ENCODE measurements at regions not wholly inside any gene's neighbourhood (a gene's known extent, or its start where the extent isn't known, plus 50 kb on each side); places are given as distances from the start of the nearest gene placed in this dataset.
"Not testable (repeated sequence)": the region's sequence is repeated elsewhere in the genome, so short reads cannot be mapped to it uniquely, and the experiment has no call there.

DNA sequence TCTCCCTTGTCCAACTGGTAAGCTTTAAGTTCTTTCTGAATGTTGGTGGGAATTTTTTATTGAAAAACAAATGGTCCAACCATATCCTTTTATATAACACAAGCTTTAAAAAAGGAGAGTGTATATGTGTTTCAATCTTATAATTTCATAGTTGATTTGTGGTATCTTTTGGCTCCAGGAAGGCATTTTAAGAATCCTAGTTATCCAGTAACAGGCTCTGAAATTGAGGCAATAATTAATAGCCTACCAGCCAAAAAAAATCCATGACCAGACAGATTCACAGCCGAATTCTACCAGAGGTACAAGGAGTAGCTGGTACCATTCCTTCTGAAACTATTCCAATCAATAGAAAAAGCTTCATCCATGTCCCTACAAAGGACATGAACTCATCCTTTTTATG is 141.6 kb downstream of the FZD1 start:
- not testable (repeated sequence) for FAIRE-seq

DNA sequence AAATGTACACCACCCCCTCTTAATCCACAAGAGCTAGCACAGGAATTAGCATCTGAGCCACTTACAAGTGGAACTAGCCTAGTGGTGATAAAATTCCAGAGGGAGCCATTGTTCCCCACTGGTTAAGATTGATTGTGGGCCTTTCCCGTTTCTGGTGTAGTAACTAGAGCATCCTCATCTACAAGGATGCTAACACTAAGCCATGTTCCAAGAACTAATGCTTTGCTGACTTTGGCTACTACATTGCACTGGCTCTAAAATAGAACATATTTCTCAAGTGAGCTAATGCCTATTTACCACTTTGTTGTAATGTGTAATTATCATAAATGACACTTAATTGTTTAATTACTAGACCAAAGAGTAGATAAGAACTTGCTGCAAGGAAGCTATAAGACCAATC is 143.7 kb downstream of the FZD1 start:
- no peak for FAIRE-seq

DNA sequence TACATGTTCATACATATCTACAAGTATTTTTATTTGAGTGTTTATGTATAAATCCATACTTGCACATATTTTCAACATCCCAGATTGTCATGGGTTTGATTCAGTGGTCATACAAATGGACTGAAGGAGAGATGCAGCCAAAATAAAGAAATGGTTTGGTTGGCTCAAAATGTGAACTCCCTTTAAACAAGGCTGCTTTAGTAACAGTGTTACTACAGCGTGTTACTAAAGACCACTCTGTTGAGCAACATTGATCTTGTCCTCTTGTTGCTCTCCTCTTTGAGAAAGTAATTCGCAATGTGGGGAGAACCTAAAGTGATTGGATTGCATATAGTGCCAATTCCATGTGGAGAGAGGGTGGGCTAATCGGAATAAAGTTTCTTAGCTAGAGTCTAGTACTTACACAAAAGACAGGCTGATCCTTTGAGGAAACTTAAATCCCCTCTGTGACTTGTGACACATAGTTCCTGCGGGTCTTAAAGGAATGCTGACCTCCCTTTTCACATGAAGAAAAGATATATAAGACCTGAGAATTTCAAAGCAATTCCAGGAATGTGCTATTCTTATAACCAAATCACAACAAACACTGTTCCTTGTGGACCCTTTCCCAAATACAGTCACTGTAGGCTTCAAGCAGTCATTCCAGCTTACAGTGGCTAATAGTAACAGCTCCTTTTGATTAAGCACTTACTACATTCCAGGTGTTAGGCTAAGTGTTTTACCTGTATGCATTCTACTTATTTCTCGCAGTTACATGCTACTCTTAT is 144.3 kb downstream of the FZD1 start:
- no peak for FAIRE-seq

DNA sequence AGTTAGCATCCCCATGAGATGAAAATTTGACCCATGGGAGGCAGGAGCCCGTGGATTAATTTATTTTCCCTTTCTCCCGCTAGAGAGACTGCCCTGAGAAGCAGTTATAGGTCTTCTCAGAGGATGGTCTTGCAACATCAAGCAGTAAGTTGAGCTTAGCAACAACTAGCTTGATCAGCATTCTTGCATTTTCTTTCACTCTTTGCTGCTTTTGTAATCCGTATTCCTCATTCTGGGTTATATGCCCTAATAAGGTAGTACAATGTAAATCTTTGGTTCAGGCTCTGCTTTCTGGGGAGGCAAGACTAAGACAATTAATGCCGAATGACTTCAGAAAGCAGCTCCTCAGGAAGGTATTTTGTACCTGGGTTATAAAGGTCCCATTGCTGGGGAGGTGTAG is 146.8 kb downstream of the FZD1 start:
- no peak for FAIRE-seq

DNA sequence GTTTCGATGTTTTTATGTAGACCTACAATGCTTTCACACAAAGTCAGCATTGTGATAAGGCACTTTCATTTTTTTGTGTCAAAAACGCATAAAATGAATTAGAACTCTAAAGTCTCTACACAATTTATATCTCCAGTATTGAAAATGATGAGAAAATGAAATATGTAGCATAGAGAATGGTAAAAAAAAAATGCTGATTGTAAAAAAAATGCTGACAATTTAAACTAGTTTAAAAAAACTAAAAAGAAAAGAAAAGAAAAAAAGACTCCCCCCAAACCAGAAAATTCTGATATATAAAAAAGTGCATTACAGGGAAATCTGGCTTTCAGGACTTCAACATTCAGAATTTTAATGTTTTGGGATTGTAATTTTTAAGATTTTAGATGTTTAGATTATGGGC is 148.1 kb downstream of the FZD1 start:
- no peak for FAIRE-seq

DNA sequence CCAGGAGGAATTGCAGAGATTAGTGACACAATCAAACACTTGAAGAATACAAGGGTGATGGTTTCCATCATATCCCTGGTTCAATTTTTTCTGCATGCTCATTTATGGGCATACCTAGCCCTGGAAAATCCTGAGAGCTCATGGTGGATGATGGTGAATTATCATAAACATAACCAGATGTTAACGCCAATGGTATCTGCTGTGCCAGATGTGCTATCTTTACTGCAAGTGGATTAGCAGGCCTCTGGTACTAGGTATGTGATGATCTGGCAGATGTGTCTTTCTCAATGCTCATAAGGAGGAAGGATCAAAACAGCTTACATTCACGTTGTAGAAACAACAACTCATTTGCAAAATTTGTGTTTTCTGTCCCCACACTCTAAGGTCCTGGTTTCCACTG is 150.5 kb downstream of the FZD1 start:
- no peak for FAIRE-seq

DNA sequence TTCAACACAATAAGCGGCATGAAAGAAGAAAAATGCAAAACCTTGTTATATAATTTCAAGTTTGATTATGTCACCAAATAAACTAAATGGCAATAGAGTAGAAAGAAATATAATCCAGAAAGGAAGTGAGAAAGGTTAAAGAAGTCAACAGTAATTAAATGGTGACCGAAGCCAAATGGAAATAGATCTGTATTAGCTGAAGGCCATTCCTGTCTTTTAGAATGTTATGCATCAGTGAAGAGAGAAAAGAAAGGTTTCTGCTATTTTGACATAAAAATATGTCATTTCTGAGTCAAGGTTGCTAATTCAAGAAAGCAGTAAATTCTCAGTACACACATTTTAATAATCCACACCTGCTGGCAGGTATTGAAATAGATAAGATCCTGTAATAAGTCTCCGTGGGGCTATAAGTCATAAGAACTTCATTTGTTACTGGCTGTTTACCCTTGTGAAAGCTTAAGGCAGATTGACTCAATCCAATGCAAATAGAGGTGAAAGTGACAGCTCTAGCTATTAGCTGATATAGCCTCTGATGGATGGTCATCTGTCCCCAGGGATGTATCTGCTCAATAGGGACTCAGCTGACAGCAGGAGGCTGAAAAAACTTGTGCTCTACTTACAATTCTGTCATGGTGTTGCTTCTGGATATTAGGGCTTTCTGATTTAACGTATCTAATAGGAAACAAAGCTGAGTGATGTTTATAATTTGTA is 152.1 kb downstream of the FZD1 start:
- FAIRE-seq: no peak

DNA sequence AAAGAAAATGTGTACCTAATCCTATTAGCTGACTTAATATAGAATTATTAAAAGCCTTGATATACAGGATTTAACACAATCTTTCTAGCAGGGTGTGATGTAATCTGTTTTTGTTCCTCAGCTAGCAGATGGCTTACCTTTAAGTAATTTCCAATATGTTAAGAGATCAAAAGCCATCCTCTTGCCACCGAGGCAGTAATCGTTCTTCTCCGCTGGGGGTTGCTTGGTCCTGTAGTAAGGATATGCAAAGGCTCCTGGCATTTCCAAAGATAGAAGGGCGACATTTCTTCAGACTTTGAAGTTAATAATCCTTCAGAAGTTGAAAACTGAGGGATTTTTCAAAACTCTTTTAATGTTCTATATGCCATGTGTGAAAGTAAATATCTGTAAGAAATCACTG is 156.4 kb downstream of the FZD1 start:
- FAIRE-seq: no peak

DNA sequence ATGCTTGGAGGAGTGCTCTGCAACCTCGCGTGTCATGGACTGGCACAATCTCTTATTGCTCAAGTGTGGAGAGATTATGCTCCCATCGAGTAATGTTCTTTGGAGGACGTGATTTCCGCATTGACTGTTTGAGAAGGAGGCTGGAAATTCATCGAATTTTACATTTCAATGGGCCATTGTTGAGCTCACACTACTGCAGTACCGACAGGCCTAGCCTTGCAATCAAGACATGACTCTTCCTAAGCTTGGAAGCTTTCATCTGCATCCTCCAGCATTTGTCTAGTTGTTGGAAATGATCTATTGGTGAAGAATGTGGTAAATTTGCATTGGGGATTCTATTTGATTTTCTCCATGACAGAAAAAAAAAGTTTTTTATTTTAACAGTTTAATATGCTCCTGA is 156.8 kb downstream of the FZD1 start:
- no peak for FAIRE-seq

DNA sequence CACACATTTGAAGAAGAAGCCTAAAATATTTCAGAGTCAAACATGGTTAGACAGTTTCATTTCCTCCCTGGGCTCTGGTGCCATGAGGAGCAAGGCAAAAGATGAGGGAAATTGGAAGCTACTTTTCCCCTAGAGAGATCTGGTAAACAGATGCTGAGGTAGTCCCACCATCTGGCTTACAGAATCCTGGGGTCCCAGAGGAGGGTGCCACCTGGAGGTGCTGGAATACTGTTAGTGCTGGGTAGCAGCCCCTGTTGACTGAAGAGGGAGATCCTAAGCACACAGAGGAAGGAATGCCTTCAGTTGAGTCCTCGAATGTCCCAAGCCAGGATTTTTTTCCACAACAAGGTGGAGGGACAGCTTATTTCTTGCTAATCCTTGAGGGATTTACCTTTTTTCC is 160.1 kb downstream of the FZD1 start:
- no peak for FAIRE-seq

DNA sequence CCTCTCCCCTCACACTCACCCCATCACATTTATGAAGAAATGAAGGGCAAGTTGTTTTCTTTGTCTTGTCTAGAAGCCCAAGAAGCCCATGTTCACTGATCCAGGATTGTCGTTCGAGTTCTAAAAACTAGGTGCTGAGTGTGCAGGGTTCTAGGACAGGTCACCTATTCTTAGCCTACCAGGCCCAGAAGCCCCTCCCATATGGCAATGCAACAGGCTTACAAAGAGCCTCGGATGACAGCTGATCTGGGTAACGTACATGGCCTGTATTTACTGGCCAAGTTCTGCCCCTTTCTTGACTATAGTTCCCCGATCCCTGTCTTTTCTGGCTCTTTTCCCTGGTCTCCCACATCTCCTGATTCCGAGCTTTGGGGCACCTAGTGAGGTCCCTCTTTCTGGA is 160.9 kb downstream of the FZD1 start:
- FAIRE-seq: no peak

DNA sequence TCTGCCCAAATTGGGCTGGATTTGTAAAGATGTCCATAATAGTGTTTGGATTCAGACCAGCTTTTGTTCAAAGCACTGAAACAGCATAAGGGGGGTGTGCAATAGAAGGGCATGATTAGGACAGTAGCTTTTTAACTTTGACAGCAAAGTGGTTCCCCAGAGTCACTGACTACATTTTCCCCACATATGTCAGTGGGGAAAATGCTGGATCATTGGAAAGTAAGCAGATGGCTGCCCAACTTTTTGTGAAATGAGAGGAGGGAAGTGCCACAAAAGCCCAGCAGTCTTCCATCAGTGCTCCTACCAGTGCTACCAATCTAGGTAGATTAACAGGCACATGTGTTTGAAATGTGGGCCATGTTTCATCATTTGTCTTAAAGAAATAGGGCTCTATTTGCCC is 162.8 kb downstream of the FZD1 start:
- no peak for FAIRE-seq

DNA sequence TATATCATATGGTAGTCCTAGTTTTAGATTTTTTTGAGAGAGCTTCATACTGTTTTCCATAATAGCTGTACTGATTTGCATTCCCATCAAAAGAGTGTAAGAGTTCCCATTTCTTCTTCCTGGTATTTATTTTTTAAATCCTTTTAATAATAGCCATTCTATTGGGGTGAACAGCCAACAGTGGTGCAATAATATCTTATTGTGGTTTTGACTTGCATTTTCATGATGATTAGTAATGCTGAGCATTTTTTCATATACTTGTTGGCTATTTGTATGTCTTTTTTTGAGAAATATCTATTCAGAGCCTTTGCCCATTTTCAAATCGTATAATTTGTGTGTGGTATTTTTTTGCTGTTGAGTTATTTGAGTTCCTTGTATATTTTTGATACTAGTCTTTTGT is 167.4 kb downstream of the FZD1 start:
- FAIRE-seq: no peak

DNA sequence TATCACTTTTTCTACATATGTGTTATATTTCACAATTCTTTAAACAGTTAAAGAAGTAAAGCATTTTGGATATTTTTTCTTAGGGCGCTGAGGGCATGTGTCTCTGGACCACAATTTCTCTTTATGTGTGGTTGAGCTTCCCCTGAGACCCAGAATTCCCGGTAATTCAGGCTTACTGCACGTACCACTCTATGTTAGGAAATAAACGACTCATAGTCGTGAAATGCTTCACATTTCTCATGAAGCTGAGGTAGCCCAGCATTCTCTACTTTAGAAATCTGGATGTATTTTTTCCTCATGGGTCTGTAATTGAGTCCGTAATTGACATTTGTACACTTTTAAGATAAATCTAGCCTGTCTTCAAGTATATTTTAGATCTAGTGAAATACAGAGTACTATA is 170.6 kb downstream of the FZD1 start:
- no peak for FAIRE-seq

DNA sequence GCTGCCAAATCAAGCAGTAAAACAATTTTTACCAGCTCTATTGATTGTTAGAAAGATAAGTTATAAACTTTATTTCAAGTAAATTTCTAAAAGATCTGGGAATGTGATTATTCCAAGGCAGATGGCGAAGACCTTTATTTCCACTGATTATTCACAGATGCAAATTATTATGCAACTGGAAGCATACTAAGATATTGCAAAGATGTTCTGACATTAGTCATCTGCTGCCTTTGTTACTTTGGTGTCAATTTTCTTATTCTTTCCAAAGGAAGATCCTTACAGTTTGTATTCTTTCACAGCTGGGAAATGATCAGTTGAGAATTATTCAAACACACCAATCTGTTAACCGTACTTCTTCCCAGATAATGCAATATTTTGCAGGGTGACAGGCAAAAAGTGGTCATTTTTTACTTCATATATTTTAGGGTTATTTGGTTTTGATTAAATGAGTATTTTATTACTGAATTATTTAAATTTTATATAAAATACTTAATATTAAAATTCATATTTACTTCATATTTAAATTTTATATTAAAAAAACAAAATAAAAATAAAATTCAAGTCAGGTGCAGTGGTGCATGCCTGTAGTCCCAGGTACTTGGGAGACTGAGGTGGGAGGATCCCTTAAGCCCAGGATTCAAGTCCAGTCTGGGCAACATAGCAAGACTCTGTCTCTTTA is 171.3 kb downstream of the FZD1 start:
- FAIRE-seq: no peak

DNA sequence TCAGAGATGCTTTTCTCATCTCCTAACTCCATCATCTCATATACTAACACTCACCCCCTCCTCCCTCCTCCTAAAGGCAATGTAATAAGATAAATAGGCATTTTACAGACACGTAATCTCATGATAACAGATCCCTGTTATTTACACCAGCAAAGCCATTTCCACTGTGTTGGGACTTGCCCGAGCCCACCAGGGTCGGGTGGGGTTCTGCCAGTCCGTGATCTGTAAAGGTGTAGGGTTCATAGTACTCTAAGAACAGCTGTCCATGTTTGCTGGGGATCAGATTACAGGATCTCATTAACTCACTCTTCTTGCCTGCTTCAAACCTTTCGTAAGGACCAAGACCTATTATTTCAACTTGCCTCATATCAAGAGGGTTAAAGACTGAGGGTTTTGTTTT is 172.4 kb downstream of the FZD1 start:
- FAIRE-seq: no peak

DNA sequence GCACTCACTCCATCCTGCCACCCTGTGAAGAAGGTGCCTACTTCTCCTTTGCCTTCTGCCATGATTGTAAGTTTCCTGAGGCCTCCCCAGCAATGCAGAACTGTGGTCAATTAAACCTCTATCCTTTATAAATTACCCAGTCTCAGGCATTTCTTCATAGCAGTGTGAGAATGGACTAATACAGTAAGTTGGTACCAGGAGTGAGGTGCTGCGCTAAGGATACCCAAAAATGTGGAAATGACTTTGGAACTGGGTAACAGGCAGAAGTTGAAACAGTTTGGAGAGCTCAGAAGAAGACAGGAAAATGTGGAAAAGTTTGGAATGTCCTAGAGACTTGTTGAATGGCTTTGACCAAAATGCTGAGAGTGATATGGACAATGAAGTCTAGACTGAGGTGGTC is 176.0 kb downstream of the FZD1 start:
- not testable (repeated sequence) for FAIRE-seq

DNA sequence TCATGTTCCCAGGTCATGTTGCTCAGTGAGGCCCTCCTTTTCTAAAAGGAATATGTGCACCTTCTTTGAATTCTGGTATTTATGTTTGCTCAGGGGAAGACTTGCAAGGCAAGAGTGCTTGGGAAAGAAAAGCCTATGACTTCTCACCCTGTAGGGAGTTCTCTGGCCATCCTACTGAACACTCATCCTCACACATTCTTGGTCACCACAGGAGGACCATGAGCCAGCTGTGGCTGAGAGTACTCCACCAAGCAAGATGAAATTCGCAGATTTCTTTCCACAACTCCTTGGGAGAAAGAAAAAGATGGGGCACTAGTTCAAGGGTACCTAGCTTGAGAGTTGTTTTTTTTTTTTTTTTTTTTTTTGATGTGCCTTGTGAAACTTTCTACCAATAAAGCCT is 179.6 kb downstream of the FZD1 start:
- no peak for FAIRE-seq

DNA sequence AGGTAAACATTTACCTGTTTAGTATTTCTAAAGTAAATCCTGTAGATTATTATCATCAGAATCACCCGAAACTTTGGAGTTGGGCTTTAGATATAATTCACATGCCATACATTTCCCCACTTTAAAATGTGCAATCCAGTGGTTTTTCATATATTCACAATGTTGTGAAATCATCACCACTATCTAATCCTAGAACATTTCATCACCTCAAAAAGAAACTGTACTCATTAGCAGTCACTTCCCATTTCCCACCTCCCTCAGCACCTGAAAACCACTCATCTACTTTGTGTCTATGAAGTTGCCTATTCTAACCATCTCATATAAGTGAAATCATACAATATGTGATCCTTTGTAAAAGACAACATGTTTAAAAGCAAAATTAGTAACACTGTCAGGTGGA is 182.6 kb downstream of the FZD1 start:
- FAIRE-seq: no peak

DNA sequence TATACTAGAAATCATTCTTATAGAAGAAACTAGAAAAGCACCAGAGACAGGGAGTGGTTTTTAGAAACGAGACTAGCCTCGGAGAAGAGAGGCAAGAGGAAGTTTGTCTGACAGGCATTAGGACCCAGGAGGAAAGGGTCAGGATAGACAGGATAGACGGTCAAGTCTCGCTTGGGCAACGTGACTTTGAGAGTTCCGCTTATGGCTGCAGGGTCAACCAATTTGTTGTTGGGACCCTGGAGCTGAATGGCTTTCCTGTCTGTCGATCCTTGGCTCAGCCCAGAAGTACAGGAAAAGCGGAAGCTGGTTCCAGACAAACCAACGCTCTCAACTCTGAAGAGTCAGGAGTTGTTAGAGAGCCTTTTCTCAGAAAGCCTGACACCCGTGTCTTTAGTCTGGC is 191.2 kb downstream of the FZD1 start:
- FAIRE-seq: no peak

DNA sequence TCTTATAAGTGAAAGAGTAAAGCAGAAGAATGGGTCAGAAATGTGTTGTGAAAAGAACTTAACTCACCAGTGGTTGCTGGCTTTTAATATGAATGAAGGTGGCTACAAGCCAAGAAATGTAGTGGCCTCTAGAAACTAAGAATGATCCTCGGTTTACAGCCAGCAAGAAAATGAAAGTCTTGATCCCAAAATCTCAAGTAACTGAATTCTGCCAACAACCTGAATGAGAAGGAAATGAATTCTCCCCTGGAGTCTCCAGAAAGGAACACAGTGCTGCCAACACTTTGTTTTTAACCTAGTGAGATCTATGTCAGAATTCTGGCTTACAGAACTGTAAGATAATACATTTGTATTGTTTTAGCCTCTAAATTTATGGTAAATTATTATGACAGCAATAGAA is 193.0 kb downstream of the FZD1 start:
- no peak for FAIRE-seq

DNA sequence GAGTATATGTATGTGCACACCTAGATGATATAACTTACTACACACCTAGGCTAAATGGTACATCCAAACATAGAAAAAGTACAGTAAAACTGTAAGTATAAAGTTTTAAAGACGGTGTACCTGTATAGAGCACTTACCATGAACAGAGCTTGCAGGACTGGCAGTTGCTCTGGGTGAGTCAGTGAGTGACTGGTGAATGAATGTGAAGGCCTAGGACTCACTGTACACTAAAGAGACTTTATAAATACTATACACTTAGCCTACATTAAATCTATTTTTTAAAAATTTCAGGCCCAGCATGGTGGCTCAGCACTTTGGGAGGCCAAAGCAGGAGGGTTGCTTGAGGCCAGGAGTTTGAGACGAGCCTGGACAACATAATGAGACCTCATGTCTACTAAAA is 195.3 kb downstream of the FZD1 start:
- no peak for FAIRE-seq

DNA sequence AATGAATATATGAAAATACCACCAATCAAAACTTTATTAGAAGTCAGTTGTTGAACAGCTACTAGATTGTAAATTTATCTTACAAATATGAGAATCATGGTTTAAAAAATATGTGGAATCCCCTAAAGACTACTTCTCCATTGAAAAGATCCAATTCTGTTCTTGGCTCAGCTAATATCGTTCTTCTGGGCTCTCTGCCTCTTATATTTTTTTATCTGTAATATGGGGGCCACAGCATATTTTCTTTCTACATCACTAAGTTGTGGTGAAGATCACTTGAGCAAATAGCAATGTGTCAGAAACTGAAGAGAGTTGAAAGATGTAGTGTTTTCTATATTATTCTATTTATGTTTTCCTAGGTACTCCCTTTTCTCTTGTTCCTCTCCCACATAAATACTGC is 198.1 kb downstream of the FZD1 start:
- FAIRE-seq: no peak

DNA sequence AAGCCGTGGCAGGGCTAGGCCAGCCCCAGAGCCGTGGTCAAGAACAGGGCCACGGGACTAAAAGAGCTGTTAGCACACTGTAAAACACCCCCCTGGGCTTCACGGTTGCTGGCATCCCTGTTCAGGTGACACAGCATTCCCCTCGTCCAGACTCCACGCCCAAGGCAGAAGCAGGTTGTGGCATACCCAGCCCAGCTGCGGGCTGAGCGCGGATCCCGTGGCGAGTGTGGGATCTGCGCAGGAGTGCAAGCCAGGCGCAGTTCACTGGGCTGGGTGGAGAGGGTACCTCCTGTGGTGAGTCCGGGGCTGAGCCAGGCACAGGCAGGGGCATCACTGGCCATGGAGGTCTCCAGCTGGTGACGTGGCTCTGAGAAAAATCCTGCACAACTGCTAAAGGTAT is 199.1 kb downstream of the FZD1 start:
- FAIRE-seq: no peak

Data from islet of Langerhans (tissue), 1 donor.